HL-60 (cell line): ENCODE measurements at regions not wholly inside any gene's neighbourhood (a gene's known extent, or its start where the extent isn't known, plus 50 kb on each side); places are given as distances from the start of the nearest gene placed in this dataset.

Experiments used
- DNase-seq, 2 experiments: peaks; one replicate each; pipeline ENCODE4 v3.0.0-alpha.2; 2010 to 2020; ENCODE audit warnings: low read depth in 1 of 2, low spot score in 1 of 2
- H3K27ac ChIP-seq: fragments of 250-450 bp; sonication (Bioruptor Pico); replicated peaks from 2 replicates; pipeline ENCODE4 v1.5.1; 2020; ENCODE audit warnings: mild to moderate bottlenecking, moderate library complexity
- H3K27me3 ChIP-seq: fragments of 250-450 bp; sonication (Bioruptor Pico); 2 replicates; pipeline ENCODE4 v1.5.1; 2021; ENCODE audit warnings: mild to moderate bottlenecking, moderate library complexity; ENCODE audit not compliant: insufficient read depth, poor library complexity, severe bottlenecking
- H3K4me3 ChIP-seq: replicated peaks from 2 replicates; pipeline ENCODE4 v1.5.1; 2011; ENCODE audit warnings: mild to moderate bottlenecking, control low read depth, low read length; ENCODE audit not compliant: insufficient read depth
- CTCF ChIP-seq: IDR thresholded peaks from one replicate; pipeline ENCODE4 v1.5.1; 2011; ENCODE audit warnings: low read length, control low read depth, inconsistent platforms; ENCODE audit not compliant: insufficient read depth
- GABPA ChIP-seq: IDR thresholded peaks from 2 replicates; pipeline ENCODE4 v1.6.1; 2012; ENCODE audit warnings: low read depth
- POLR2AphosphoS5 ChIP-seq: IDR thresholded peaks from 2 replicates; pipeline ENCODE4 v1.6.1; 2012; ENCODE audit warnings: low read depth
- REST ChIP-seq: IDR thresholded peaks from 2 replicates; pipeline ENCODE4 v1.6.1; 2012; ENCODE audit warnings: low read depth; ENCODE audit not compliant: insufficient replicate concordance
- SPI1 ChIP-seq: IDR thresholded peaks from 2 replicates; pipeline ENCODE4 v1.6.1; 2012; ENCODE audit warnings: low read depth, mild to moderate bottlenecking, borderline replicate concordance

GRCh38 chr6:125434760-125435159 is 133.0 kb upstream of the HDDC2 start:
- H3K27ac ChIP-seq = no peak overlapping the region

GRCh38 chr6:125439512-125439911 is 137.7 kb upstream of the HDDC2 start:
- Histone ChIP-seq H3K27ac (no peak overlapping the region), H3K27me3 (no peaks in the 10 kb centered on the region), H3K4me3 (no peak overlapping the region)
- no peak for DNase-seq
- TF ChIP-seq POLR2AphosphoS5 (no peak), CTCF (no peak), GABPA (no peak), SPI1 (no peak), REST (no peak)

More at GRCh38 chr6:125434760-125435159, 133.0 kb upstream of the HDDC2 start:
- no peak for TF ChIP-seq REST
- no peak for TF ChIP-seq SPI1
- TF ChIP-seq POLR2AphosphoS5 = no peak
- TF ChIP-seq GABPA = no peak
- no peak for TF ChIP-seq CTCF
- no peak overlapping the region for H3K4me3 ChIP-seq
- DNase-seq = no peak
- no peaks in the 10 kb centered on the region for H3K27me3 ChIP-seq

GRCh38 chr6:125444006-125444923 is 142.5 kb upstream of the HDDC2 start:
- Histone ChIP-seq H3K27ac (no peak overlapping the region), H3K27me3 (peaks cover 2% of the 10 kb centered on the region), H3K4me3 (no peak overlapping the region)
- no peak for TF ChIP-seq GABPA
- no peak for TF ChIP-seq REST
- no peak for TF ChIP-seq SPI1
- no peak for TF ChIP-seq CTCF
- TF ChIP-seq POLR2AphosphoS5 = no peak
- DNase-seq = no peak
